NCI-H524 (cell line): ENCODE measurements at regions not wholly inside any gene's neighbourhood (a gene's known extent, or its start where the extent isn't known, plus 50 kb on each side); places are given as distances from the start of the nearest gene placed in this dataset.
"Not testable (repeated sequence)": the region's sequence is repeated elsewhere in the genome, so short reads cannot be mapped to it uniquely, and the experiment has no call there.

Experiments
- DNase-seq, 2 experiments: peaks; one replicate each; lab custom pipeline; 2025; lab: John Stamatoyannopoulos, UW

DNA sequence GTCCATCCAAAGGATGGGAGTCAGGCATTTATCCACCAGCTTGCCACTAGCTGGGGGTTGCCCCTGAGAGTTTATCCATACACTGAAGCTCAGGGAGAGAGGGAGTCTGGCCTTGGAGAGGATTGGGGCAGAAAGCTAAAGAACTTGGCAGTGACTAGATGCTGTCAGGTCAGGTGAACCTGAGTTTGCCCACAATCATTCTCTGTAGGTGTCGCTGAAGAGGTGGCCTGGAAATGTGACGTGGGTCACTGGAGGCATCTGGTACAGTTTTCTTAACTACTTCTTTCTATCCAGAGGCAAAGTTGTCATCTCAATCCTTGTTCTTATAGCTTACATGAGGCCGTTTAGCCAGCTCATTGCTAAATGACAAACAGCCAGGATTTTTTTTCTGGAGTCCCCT lies 298.0 kb upstream of the CTNNB1 start:
- no peak for DNase-seq

DNA sequence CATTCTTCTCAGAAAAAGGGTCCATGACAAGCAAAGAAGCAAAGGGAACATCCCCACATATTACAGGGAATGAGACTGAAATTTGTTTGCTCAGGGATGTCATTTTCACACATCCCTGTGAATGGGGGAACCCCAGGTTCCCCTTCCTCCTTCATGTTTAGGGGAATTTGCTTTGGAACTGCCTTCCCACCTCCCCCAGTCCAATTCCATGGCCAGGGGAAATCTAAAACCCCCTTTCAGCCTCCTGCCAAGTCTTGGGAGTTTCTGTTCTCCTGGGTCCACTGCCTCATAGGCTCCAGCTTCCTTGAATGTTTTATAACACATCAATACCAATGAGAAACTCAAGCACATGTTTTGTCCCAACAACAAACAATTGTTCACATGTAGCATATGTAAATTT lies 297.5 kb upstream of the CTNNB1 start:
- no peak for DNase-seq

DNA sequence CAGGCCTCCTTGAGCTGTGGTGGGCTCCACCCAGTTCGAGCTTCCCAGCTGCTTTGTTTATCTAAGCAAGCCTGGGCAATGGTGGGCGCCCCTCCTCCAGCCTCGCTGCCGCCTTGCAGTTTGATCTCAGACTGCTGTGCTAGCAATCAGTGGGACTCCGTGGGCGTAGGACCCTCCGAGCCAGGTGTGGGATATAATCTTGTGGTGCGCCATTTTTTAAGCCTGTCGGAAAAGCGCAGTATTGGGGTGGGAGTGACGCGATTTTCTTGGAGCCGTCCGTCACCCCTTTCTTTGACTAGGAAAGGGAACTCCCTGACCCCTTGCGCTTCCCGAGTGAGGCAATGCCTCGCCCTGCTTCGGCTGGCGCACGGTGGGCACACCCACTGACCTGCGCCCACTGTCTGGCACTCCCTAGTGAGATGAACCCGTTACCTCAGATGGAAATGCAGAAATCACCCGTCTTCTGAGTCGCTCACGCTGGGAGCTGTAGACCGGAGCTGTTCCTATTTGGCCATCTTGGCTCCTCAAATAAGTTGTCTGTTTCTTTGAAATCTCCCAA lies 291.3 kb upstream of the CTNNB1 start:
- not testable (repeated sequence) for DNase-seq

DNA sequence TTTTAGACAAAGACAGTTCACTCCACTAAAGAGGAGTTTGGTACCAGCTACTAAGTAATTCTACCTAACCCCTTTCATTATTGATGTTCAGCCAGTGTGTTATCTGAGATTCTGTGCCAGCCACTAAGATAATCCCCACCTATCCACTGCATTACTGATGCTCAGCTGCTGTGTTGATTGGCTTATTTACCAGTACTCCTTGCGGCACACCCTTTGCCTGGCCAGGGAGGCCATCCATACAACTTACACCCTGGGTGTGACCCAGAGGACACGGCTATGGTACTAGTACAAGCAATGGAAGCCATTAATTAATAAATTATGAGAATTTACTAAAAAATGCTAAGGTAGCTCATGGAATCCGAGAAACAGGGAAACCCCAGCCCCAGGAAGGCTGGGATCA lies 290.7 kb upstream of the CTNNB1 start:
- no peak for DNase-seq

DNA sequence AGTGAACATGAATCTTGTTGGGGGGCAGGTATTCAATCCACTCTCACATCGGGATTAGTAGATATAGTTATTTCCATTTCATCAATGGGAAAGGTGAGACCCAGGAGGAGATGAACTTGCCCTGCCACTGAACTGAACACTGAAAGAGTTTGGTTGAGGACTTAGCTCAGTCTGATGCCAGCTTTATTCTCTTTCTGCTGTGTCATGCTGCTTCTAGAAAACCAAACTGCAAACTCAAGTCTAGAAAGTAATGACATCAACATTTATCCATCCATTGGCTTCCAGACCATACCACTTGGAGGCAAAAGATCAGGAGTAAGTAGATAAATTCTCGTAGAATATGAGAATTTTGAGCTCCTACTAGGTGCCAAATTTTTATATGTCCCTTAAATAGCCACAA lies 288.0 kb upstream of the CTNNB1 start:
- no peak for DNase-seq

DNA sequence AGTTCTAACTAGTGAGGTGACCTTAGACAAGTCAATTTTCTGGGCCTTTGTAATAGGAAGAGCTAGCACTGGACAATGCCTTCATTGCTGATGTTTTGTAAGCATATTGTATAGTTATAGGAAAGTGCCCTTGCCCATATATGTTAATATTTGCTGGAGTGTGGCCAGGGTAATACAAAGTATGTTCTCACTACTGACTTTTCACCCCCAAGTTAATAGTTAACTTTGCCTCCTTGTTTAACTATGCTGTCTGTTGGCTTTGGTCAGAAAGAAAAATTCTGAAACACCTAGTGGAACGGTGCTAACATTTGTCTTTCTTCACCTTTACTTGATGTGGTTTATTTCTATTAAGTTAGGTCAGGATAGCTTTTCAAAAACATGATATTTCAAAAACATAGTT lies 287.4 kb upstream of the CTNNB1 start:
- DNase-seq = no peak

DNA sequence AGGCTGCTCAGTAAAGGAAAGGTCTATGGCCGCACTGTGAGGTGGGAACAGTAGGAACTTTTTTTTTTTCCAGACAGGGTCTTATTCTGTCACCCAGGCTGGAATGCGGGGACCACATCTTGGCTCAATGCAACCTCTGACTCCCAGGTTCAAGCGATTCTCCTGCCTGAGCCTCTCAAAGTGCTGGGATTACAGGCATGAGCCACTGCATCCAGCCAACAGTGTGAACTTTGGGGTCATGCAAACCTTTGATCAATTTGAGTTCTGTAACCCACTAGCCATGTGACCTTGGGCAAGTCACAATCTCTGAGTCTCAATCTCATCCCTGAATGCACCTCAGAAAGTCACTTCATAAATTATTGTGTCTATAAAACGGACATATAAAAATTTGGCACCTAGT lies 286.8 kb upstream of the CTNNB1 start:
- DNase-seq = no peak

DNA sequence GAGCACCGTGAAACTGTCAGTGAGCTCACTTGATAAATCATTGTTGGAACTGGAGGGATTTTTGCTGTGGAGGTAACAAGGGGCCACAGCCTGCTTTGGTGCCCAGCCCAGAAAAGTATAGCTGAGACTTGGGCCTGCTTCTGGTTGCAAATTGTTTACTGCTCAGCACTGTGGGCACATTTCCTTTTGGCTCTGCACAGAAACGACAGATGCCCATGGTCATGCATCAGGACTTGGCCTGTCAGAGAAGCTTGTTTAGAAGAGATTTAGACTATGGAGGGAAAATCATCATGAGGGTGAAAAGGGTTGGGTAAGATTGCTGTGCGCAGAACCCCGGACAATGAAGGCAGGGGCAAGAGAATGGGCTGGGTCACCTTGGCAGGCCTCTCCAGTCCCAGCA lies 286.1 kb upstream of the CTNNB1 start:
- no peak for DNase-seq

DNA sequence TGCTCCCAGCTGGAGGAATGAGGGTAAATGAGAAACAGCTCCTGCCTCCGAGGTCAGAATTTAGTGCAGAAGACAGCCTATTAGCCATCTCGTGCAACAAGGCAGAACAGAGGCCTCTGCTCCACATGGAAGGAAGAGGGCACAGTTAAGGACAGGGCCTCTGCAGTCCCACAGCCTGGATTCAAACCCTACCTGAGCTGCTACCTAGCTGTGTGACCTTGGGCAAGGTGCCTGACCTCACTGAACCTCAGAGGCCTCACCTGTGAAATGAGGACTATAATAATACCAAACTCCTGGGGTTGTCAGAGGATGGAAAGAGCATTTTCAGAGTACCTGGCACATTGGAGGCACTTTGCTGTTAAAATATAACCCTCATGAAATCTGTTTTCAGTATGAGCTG lies 285.7 kb upstream of the CTNNB1 start:
- no peak for DNase-seq

DNA sequence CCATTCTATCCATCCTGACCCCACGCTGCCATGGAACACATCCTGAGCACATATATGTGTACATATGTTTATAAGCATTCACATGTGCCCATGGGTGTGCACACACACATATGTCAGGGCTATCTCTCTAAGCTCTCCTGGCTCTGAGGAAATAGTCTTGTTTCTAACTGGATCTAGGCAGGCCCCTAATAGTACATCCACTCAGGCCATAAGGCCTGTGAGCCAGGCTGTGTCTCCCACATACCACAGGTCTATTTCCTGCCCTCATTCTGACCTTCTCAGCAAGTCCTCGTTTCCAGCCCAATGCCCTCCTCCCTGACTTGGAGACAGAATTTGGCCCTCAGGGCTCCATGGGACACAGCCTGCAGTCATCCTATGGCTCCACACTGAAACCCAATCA lies 284.8 kb upstream of the CTNNB1 start:
- DNase-seq = no peak

DNA sequence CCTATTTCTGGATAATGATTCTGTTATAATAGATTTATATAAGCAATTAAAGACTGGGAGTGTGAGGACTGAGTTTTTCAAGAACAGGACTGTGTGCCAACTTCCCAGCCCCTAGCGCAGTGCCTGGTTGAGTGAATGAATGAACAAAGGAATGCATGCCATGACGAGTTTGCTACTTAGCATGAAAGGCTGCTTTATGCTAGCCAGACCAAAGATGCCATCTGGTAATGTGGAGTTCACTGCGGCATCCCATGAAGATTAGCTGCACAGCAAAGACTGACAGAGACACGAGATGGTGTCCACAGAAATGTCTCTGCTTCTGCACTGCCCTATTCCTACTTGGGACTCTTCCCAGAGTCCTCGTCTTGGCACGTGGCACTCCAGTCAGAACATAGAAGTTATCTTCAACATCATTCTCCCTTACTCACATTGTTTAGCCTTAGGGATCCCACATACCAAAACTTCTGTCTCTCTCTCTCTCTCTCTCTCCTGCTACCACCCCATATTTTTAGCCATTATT lies 283.9 kb upstream of the CTNNB1 start:
- no peak for DNase-seq

DNA sequence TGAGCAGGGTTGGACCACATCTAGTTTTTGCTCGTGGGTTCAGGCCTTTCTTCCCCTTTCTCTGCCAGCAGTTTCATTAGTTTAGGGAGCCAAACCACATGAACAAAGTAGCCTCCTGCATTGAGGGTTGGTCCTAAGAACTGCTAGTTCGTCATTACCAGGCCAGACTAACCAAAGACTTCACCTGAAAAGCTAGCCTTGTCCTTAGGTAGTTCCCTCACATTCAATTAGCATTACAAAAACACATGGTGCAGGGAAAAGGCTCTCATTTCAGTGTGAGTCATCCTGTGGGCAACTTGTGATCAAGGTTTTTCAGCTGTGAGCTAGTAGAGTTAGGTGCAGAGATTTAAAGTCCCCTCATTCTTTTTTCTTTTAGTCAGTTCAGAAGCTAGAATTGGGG lies 279.3 kb upstream of the CTNNB1 start:
- DNase-seq = no peak

DNA sequence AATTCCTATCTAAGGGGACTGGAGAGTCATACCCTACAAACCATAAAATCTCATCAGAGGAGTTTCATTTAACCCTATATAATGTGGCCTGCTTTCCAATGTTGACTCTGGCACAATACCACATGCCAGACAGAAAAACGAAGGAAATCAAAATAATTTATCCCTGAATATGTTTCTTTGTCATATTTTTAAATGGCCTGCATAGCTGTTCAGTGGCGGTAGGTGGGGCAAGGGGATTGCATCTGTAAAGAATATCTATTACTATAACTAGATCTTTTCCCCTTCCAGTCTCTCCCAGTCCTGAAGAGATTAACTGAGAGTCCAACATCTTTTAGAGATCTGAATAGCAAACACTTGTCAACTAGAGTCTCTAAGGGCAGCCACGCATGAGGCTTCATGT lies 278.1 kb upstream of the CTNNB1 start:
- DNase-seq = no peak

DNA sequence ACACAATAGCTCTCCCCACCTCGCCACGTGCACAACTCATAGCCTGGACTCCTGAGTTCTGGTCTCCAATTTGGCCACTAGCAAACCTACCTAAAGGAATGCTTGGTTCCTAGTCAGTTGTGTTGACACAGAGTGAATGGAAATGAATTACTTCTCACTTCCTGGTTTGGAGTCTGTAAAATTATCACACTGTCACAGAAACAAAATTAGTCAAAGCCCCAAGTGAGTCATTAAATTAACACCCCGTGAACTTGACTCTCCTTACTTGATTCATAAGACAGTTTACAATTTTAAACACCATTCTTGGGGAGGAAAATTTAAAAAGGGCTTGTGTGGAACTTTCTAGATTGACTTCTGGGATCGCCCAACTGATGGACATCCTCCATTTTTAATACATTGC lies 276.2 kb upstream of the CTNNB1 start:
- DNase-seq = no peak

DNA sequence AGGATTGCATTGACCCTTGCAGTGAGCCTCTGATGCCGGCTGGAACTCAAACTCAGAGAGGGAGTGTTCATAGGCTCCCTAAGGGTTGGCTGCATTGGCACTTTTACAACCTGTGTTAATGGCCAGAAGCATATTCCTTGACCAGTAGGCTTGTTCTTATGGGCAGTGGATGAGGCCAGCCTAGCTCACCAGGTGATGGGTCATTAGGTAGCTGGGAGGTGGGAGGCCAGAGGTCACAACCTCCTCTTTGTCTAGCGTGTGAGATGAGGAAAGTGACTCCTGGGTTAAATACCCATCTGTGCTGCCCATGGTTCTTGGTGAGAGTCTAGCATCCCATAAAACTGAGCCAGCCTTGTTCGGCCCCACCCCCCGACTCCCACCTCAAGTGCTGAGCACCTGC lies 275.7 kb upstream of the CTNNB1 start:
- DNase-seq = no peak

DNA sequence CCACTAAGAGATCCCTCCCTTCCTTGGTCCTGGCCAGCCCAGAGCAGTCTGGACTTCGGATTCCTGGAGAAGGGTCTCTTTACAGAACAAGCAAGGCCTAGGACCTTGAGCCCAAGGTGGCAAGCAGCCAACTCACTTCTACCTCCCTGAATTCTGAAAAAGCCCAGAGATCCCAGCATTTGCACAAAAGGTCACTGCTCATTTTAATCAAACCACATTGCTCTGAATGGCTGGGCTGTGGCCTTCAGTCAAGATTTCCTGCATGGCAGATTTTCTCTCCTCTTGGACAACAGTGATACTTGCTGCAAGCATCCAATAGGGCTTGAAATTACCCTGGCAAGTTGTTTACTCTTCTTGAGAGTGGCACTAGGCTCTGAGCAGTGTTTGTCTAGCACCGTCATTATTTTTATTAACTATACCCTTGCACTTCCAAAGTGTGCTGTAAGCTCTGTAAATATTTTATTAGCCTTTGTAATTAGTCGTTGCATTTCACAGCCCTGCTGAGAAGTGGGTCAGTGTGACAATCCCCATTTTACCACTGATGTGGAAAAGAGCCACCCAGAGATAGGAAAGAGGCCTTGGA lies 274.7 kb upstream of the CTNNB1 start:
- DNase-seq = no peak

DNA sequence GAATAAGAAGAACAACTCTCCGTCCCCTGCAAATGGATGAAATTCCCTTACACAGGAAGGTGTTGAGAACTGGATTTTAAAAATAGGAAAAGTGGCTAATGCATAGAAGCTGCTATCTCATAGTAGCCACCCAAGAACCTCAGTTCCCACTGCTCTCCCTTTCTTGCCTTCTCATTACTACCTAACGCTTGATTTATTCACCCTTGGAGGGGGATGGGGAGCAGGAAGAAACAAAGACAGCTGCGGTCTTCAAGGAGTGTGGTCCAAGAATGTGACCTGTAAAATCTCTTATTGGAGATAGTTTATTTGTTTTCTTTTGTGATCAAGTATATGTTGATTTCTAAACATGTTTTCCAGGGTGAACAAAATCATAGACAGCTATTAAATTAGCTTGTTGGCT lies 274.1 kb upstream of the CTNNB1 start:
- no peak for DNase-seq

DNA sequence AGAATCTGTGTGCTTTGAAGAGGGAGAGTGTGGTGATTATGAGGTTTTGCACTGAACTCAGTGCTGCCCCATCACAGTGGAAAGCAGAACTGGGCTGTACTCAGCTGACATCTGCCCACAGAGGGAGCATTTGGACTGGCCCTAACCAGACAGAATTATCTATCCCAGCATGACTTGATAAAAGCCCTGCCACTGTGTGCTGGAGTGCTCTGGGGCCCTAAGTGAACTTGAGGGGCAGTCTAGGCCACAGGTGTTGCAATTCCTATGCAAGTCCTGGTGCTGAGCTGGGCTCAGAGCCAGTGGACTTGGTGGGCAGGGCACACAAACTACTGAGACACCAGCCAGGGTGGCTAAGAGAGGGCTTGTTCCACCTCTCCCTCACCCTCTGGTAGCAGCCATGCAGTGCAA lies 269.2 kb upstream of the CTNNB1 start:
- peak; percentile 39 to 83 for DNase-seq

DNA sequence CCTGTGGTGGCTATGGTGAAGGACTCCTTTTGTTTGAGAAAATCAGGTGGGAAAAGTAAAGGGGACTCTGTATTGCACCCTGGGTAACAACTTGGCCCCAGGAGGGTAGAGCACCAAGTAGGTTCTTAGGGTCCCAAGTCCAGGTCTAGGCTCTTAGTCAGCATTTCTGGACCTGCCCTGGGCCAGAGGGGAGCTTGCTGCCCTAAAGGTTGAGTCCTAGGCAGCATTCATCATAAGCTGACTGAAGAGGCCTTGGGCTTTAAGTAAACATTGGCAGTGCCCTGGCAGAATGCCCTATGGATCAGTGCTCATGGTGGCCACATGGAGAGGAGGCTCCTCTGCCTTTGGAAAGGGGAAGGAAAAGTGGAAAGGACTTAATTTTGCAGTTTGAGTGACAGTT lies 268.5 kb upstream of the CTNNB1 start:
- DNase-seq = no peak

DNA sequence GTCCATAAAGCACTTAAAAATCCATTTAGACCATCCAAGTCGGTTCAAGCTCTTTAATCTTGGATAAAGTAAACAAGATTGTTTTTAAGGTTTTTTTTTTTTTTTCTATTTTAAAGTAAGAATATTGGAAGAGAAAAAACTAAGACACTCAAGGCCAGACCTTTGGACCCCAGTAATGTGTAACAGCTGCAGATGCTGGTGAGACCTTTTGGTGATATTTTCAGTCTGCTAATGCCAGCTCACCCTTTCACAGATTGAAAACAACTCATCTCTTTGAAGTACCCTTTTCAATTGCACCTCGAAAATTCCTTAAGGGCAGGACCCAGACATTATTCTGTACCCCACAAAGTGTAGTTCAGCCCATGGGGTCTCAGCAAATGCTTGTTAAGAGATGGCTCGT lies 260.7 kb upstream of the CTNNB1 start:
- DNase-seq = no peak

DNA sequence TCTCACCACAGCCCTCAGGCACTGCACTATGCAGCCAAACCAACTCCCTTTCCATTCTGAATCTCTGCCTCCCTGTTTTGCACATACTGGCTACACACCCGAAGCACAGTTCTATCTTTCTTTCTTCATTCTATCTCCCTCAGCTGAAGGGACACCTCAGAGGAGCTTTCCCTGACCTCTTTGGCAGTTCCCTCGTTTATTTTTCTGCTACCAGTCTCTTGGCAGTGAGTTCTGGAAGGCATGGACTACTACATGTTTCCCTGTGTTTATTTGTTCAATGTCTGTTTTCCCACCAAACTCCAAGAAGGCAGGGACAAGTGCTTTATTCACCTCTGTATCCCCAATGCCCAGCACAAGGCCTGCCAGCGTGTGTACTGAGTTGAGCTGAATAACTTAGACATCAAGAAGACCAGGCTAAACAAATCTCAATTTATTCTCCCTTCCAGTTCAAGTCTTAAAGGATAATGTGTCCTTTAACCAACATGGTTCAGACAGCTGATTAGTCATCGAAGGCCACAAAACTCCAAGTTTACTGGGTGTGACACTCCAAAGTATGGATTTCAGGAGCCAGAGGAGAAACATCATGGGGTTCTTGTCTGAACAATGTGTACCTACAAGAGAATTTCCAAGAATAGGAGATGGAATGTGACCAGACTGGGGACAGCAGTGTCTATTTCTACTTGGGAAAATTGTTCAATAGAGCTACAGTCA lies 260.1 kb upstream of the CTNNB1 start:
- no peak for DNase-seq

DNA sequence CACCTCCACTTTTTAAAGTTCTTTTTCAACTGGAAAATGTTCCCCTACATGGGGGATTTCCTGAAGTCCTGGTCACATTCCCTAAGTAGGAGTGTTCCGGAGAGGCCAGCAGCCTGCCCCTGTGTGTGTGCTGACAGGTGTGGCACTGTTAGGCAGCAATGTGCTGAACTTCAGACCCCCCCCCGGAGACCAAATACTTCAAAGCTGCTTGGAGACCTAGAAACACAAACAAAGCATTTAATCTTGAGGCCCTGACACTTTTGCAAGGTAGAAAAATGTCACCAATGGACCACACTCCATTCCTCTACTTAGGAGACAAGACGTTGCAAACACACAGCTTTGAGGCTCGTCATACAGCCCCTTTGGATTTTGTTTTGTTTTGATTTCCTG lies 259.6 kb upstream of the CTNNB1 start:
- no peak for DNase-seq

DNA sequence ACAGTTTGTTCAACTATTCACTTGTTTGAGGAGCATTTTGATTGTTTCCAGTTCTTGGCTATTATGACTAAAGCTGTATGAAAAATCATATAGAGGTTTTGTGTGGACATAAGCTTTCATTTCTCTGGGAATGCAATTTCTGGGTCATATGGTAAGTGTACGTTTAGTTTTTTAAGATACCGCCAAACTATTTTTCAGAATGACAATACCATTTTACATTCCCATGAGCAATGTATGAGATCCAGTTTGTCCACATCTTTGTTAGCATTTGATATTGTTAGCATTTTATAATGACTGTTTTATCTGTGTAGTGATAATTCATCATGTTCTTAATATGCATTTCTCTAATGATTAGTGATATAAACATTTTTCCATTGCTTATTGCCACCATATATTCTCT lies 258.7 kb upstream of the CTNNB1 start:
- DNase-seq = no peak

DNA sequence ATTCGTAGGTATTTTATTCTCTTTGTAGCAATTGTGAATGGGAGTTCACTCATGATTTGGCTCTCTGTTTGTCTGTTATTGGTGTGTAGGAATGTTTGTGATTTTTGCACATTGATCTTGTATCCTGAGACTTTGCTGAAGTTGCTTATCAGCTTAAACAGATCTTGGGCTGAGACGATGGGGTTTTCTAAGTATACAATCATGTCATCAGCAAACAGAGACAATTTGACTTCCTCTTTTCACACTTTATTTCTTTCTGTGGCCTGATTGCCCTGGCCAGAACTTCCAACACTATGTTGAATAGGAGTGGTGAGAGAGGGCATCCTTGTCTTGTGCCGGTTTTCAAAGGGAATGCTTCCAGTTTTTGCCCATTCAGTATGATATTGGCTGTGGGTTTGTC lies 252.3 kb upstream of the CTNNB1 start:
- not testable (repeated sequence) for DNase-seq
